GM23248 (cell line): ENCODE measurements at regions not wholly inside any gene's neighbourhood (a gene's known extent, or its start where the extent isn't known, plus 50 kb on each side); places are given as distances from the start of the nearest gene placed in this dataset.

Experiments used
- EZH2 ChIP-seq: fragments of 200-600 bp; sonication (generic); IDR thresholded peaks from 2 replicates; pipeline ENCODE4 v1.6.1; 2018; ENCODE audit warnings: antibody characterized with exemption, mild to moderate bottlenecking; ENCODE audit not compliant: insufficient read depth, poor library complexity, severe bottlenecking
- EZH2phosphoT487 ChIP-seq: fragments of 200-600 bp; sonication (generic); IDR thresholded peaks from 2 replicates; pipeline ENCODE4 v1.6.1; 2018; ENCODE audit warnings: antibody characterized with exemption, moderate library complexity, mild to moderate bottlenecking, low read depth; ENCODE audit not compliant: insufficient read depth

DNA sequence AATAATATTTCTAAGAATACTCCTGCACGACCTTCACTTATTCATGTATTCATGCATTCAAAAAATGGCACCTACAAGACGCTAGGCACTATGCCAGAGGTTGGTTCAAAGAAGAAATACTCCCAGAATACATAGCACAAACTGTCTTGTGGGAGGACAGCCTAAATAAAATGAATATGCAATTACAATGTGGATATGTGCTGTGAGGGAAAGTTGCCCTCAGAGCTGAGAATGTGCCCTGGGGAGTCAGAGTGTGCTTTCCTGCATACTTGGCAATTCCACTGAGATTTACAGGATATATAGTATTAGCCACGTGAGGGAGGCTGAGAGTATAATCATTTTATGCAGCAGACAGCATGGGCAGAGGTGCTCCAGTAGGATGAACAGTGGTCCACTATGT, 872.9 kb downstream of the GRID1 start:
- TF ChIP-seq EZH2 (no peak), EZH2phosphoT487 (no peak)
